Prostate gland (tissue), 2 donors: ENCODE measurements at regions not wholly inside any gene's neighbourhood (a gene's known extent, or its start where the extent isn't known, plus 50 kb on each side); places are given as distances from the start of the nearest gene placed in this dataset.
A peak's percentile ranks its signal among the peaks of the same experiment; 100 is the strongest.

ENCODE experiments used
- DNase-seq: peaks from one replicate; pipeline ENCODE4 v3.0.0-alpha.2; 2019; ENCODE audit warnings: low spot score
- H3K27ac ChIP-seq, 2 donors: fragments of 200-600 bp; sonication (generic); 2 replicates each; pipeline ENCODE4 v1.5.1; 2017 to 2019
- H3K27me3 ChIP-seq: fragments of 200-600 bp; sonication (generic); replicated peaks from 2 replicates; pipeline ENCODE4 v1.5.1; 2019; ENCODE audit not compliant: insufficient read depth
- H3K36me3 ChIP-seq, 2 donors: fragments of 200-600 bp; sonication (generic); 1 replicate in 1 of 2; 2 replicates in 1 of 2; pipeline versions ENCODE4 v1.5.1 to v1.8.1; 2017 to 2019
- H3K4me1 ChIP-seq: fragments of 200-600 bp; sonication (generic); replicated peaks from 2 replicates; pipeline ENCODE4 v1.5.1; 2019
- H3K4me3 ChIP-seq, 2 donors: fragments of 200-600 bp; sonication (generic); 2 replicates each; pipeline ENCODE4 v1.5.1; 2017 to 2019
- H3K9me3 ChIP-seq: fragments of 200-600 bp; sonication (generic); 2 replicates; pipeline ENCODE4 v1.5.1; 2017
- CTCF ChIP-seq, 4 experiments: fragments of 200-600 bp in 2 of 4; fragments of 450-650 bp in 2 of 4; sonication (generic) in 2 of 4; IDR thresholded peaks; 1 replicate in 3 of 4; 2 replicates in 1 of 4; pipeline ENCODE4 v1.5.1; 2016 to 2019; ENCODE audit warnings: antibody characterized with exemption in 4 of 4, mild to moderate bottlenecking in 2 of 4, moderate library complexity in 2 of 4
- POLR2A ChIP-seq: fragments of 450-650 bp; IDR thresholded peaks from one replicate; pipeline ENCODE4 v1.6.1; 2016; ENCODE audit warnings: antibody characterized with exemption, mild to moderate bottlenecking
- POLR2AphosphoS5 ChIP-seq: sonication (generic); formaldehyde crosslinking; IDR thresholded peaks from one replicate; pipeline ENCODE4 v1.6.1; 2017; ENCODE audit warnings: antibody characterized with exemption
- WGBS: methylation state at CpG from one replicate; pipeline ENCODE4 v1.1.5; 2018; 5-methylcytosine and 5-hydroxymethylcytosine counted together
- intact Hi-C: fragments of 100-400 bp; cut with DNase I; formaldehyde crosslinking; loops from one replicate; pipeline ENCODE4 v1.14.2; 2022

GRCh38 chr2:88892788-88893187 lies 201.3 kb downstream of the RPIA start:
- H3K4me3 ChIP-seq = no peak overlapping the region
- TF ChIP-seq CTCF (IDR thresholded peaks at IDR 0.05) (no peak), POLR2A (no peak), POLR2AphosphoS5 (no peak)
- WGBS = 93% methylated on average over 4 of the region's 4 CpGs

GRCh38 chr2:88896971-88897370 lies 205.5 kb downstream of the RPIA start:
- no peak for DNase-seq
- no peaks in the 10 kb centered on the region for H3K9me3 ChIP-seq
- intact Hi-C loops = no loop called here
- no peak for TF ChIP-seq CTCF (IDR thresholded peaks at IDR 0.05)
- TF ChIP-seq POLR2AphosphoS5 = no peak
- TF ChIP-seq POLR2A = no peak
- no peaks in the 10 kb centered on the region for H3K4me1 ChIP-seq
- H3K36me3 ChIP-seq = no peaks in the 10 kb centered on the region
- no peak overlapping the region for H3K4me3 ChIP-seq
- 59% methylated on average over 1 of the region's 1 CpG for WGBS
- no peak overlapping the region for H3K27ac ChIP-seq
- no peaks in the 10 kb centered on the region for H3K27me3 ChIP-seq

More at GRCh38 chr2:88892788-88893187, 201.3 kb downstream of the RPIA start:
- no peak for DNase-seq
- intact Hi-C loops = no loop called here
- H3K9me3 ChIP-seq = no peaks in the 10 kb centered on the region
- H3K27ac ChIP-seq = no peak overlapping the region
- H3K27me3 ChIP-seq = no peaks in the 10 kb centered on the region
- H3K4me1 ChIP-seq = no peaks in the 10 kb centered on the region
- H3K36me3 ChIP-seq = no peaks in the 10 kb centered on the region

- intact Hi-C loops = no loop called here
- no peaks in the 10 kb centered on the region for H3K36me3 ChIP-seq
- no peak overlapping the region for H3K4me3 ChIP-seq
- WGBS = 30% methylated on average over 1 of the region's 1 CpG
- TF ChIP-seq POLR2A (no peak), POLR2AphosphoS5 (no peak), CTCF (IDR thresholded peaks at IDR 0.05) (no peak)
- H3K27me3 ChIP-seq = no peaks in the 10 kb centered on the region
- H3K27ac ChIP-seq = no peak overlapping the region
- no peaks in the 10 kb centered on the region for H3K4me1 ChIP-seq
- H3K9me3 ChIP-seq = no peaks in the 10 kb centered on the region
- DNase-seq = no peak
Observed at GRCh38 chr2:88897715-88898114, 206.2 kb downstream of the RPIA start.

- Histone ChIP-seq H3K36me3 (no peaks in the 10 kb centered on the region), H3K27ac (no peak overlapping the region), H3K4me3 (no peak overlapping the region), H3K9me3 (no peaks in the 10 kb centered on the region), H3K27me3 (no peaks in the 10 kb centered on the region), H3K4me1 (no peaks in the 10 kb centered on the region)
- WGBS = 3% methylated on average over 2 of the region's 2 CpGs
- TF ChIP-seq CTCF (IDR thresholded peaks at IDR 0.05) (peak in 2 of 4 experiments; percentile 11 to 42), POLR2AphosphoS5 (no peak), POLR2A (no peak)
- intact Hi-C loops = no loop called here
- no peak for DNase-seq
Observed at GRCh38 chr2:88903749-88904353, 212.4 kb downstream of the RPIA start.

- no peaks in the 10 kb centered on the region for H3K9me3 ChIP-seq
- no peaks in the 10 kb centered on the region for H3K36me3 ChIP-seq
- no peak for TF ChIP-seq CTCF (IDR thresholded peaks at IDR 0.05)
- TF ChIP-seq POLR2A = no peak
- no peak for TF ChIP-seq POLR2AphosphoS5
- no peaks in the 10 kb centered on the region for H3K27me3 ChIP-seq
- no peak overlapping the region for H3K27ac ChIP-seq
- intact Hi-C loops = no loop called here
- no peaks in the 10 kb centered on the region for H3K4me1 ChIP-seq
- H3K4me3 ChIP-seq = no peak overlapping the region
- no peak for DNase-seq
Observed at GRCh38 chr2:88913280-88913679, 221.8 kb downstream of the RPIA start.
